Natural killer cell (primary cell): ENCODE measurements at regions not wholly inside any gene's neighbourhood (a gene's known extent, or its start where the extent isn't known, plus 50 kb on each side); places are given as distances from the start of the nearest gene placed in this dataset.
A peak's percentile ranks its signal among the peaks of the same experiment; 100 is the strongest.

Experiments used
- ATAC-seq, 3 donors: fragments of 150-1000 bp in 2 of 3; fragments of 200-7000 bp in 1 of 3; cut with Tn5 transposase; 1 replicate in 1 of 3; 2 replicates in 2 of 3; pipeline ENCODE4 v1.10.0; 2021; ENCODE audit warnings: mild to moderate bottlenecking in 2 of 3, moderate library complexity in 2 of 3
- DNase-seq, 2 donors: peaks; one replicate each; pipeline versions ENCODE4 v3.0.0 to v3.0.0-alpha.2; 2013 to 2021; ENCODE audit warnings: mixed read lengths in 1 of 2
- H3K27ac ChIP-seq: one replicate; pipeline ENCODE4 v1.5.1; 2013; ENCODE audit warnings: mild to moderate bottlenecking, low read length
- H3K27me3 ChIP-seq: one replicate; pipeline ENCODE4 v1.6.1; 2013; ENCODE audit warnings: low read length; ENCODE audit not compliant: control insufficient read depth, insufficient read depth
- H3K36me3 ChIP-seq: one replicate; pipeline ENCODE4 v1.6.1; 2013; ENCODE audit warnings: low read length; ENCODE audit not compliant: control insufficient read depth, insufficient read depth
- H3K4me1 ChIP-seq: one replicate; pipeline ENCODE4 v1.6.1; 2013; ENCODE audit warnings: low read length; ENCODE audit not compliant: control insufficient read depth, insufficient read depth
- H3K4me3 ChIP-seq: one replicate; pipeline ENCODE4 v1.5.1; 2013; ENCODE audit warnings: low read length
- H3K9me3 ChIP-seq: one replicate; pipeline ENCODE4 v1.6.1; 2013; ENCODE audit warnings: low read length; ENCODE audit not compliant: control insufficient read depth, insufficient read depth
- H3K27ac Mint-ChIP-seq, 2 donors: one replicate each; pipeline ENCODE4 v1.8.0; 2022; ENCODE audit warnings: mild to moderate bottlenecking in 2 of 2, mixed read lengths in 2 of 2, moderate library complexity in 1 of 2
- H3K27me3 Mint-ChIP-seq, 2 donors: one replicate each; pipeline ENCODE4 v1.8.0; 2022; ENCODE audit warnings: low read depth in 2 of 2, mixed read lengths in 2 of 2
- H3K36me3 Mint-ChIP-seq: one replicate; pipeline ENCODE4 v1.8.0; 2022; ENCODE audit warnings: mixed read lengths
- H3K4me1 Mint-ChIP-seq, 2 donors: one replicate each; pipeline ENCODE4 v1.8.0; 2022; ENCODE audit warnings: mixed read lengths in 2 of 2
- H3K4me3 Mint-ChIP-seq: one replicate; pipeline ENCODE4 v1.8.0; 2022; ENCODE audit warnings: mild to moderate bottlenecking, moderate library complexity, mixed read lengths
- H3K9me3 Mint-ChIP-seq, 2 donors: one replicate each; pipeline ENCODE4 v1.8.0; 2022; ENCODE audit warnings: mixed read lengths in 2 of 2
- WGBS: methylation state at CpG from one replicate; pipeline ENCODE4 v1.1.7; 2013; ENCODE audit warnings: missing lambda C conversion rate; ENCODE audit not compliant: insufficient coverage; 5-methylcytosine and 5-hydroxymethylcytosine counted together
- intact Hi-C: fragments of 100-400 bp; cut with micrococcal nuclease; formaldehyde crosslinking; loops from one replicate; pipeline ENCODE4 v1.14.2; 2022
- TF ChIP-seq, protein P1 (sequence below): fragments of 200-600 bp; IDR thresholded peaks from one replicate; pipeline ENCODE4 v1.8.0; 2022; ENCODE audit warnings: antibody characterized with exemption

DNA sequence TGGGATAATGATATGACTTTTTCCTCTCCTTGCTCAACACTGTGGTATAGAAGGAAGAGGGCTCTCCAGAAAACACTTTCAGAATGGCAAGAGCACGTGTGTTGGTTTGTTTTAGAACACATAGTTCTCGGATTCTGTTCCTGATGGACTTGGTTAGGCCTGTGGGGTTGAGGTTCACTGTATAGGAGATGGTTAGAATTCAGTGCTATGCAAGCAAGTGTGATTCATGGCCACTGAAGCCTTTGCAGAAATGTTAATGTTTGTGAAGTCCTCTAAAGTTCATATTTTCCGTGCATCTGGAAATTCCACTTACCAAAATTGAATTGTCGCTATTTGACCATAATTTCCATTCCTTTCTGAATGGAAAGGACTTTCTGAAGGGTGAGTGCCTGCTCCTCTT lies 233.2 kb upstream of the DDHD1 start:
- intact Hi-C loops: no loop called here
- TF ChIP-seq, protein P1, sequence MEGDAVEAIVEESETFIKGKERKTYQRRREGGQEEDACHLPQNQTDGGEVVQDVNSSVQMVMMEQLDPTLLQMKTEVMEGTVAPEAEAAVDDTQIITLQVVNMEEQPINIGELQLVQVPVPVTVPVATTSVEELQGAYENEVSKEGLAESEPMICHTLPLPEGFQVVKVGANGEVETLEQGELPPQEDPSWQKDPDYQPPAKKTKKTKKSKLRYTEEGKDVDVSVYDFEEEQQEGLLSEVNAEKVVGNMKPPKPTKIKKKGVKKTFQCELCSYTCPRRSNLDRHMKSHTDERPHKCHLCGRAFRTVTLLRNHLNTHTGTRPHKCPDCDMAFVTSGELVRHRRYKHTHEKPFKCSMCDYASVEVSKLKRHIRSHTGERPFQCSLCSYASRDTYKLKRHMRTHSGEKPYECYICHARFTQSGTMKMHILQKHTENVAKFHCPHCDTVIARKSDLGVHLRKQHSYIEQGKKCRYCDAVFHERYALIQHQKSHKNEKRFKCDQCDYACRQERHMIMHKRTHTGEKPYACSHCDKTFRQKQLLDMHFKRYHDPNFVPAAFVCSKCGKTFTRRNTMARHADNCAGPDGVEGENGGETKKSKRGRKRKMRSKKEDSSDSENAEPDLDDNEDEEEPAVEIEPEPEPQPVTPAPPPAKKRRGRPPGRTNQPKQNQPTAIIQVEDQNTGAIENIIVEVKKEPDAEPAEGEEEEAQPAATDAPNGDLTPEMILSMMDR: no peak
- no peak overlapping the region for H3K27ac Mint-ChIP-seq

DNA sequence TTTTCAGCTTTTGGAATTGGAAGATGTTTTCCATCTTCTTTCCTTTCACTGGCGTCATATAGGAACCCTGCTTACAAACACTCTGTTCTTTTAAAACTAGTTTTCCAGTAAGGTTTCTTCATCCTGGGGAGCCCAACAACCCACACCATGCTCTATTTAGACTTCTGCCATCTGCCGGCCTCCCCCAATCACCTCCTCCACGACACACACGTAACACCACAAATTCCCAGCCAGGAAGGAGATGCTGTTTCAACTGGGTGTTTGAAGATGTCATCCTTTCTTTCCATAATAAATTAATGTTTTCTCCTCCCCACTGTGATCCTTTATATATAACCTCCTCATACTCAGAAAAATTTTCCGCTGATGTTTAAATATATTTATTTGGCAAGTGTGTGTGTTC lies 231.4 kb upstream of the DDHD1 start:
- Histone ChIP-seq H3K27me3 (no peaks in the 10 kb centered on the region), H3K9me3 (no peaks in the 10 kb centered on the region), H3K36me3 (no peaks in the 10 kb centered on the region), H3K27ac (no peak overlapping the region), H3K4me3 (no peak overlapping the region), H3K4me1 (no peaks in the 10 kb centered on the region)
- no peak overlapping the region for H3K4me3 Mint-ChIP-seq
- ATAC-seq: no peak
- no peaks in the 10 kb centered on the region for H3K9me3 Mint-ChIP-seq
- no peaks in the 10 kb centered on the region for H3K36me3 Mint-ChIP-seq
- TF ChIP-seq, protein P1: no peak
- intact Hi-C loops: no loop called here
- H3K4me1 Mint-ChIP-seq: peaks cover 0 to 4% of the 10 kb centered on the region in 2 donors
- no peaks in the 10 kb centered on the region for H3K27me3 Mint-ChIP-seq
- WGBS: 94% methylated on average over 4 of the region's 5 CpGs
- no peak for DNase-seq
- H3K27ac Mint-ChIP-seq: no peak overlapping the region

More for the DNA sequence above, 233.2 kb upstream of the DDHD1 start:
- H3K36me3 ChIP-seq: no peaks in the 10 kb centered on the region
- no peak overlapping the region for H3K4me3 ChIP-seq
- peaks cover 0 to 4% of the 10 kb centered on the region in 2 donors for H3K4me1 Mint-ChIP-seq
- H3K4me3 Mint-ChIP-seq: no peak overlapping the region
- H3K4me1 ChIP-seq: no peaks in the 10 kb centered on the region
- H3K27me3 ChIP-seq: no peaks in the 10 kb centered on the region
- H3K9me3 ChIP-seq: no peaks in the 10 kb centered on the region
- 89% methylated on average over 4 of the region's 4 CpGs for WGBS
- H3K27ac ChIP-seq: no peak overlapping the region
- no peak for DNase-seq
- no peaks in the 10 kb centered on the region for H3K36me3 Mint-ChIP-seq
- no peaks in the 10 kb centered on the region for H3K9me3 Mint-ChIP-seq
- H3K27me3 Mint-ChIP-seq: no peaks in the 10 kb centered on the region
- no peak for ATAC-seq

DNA sequence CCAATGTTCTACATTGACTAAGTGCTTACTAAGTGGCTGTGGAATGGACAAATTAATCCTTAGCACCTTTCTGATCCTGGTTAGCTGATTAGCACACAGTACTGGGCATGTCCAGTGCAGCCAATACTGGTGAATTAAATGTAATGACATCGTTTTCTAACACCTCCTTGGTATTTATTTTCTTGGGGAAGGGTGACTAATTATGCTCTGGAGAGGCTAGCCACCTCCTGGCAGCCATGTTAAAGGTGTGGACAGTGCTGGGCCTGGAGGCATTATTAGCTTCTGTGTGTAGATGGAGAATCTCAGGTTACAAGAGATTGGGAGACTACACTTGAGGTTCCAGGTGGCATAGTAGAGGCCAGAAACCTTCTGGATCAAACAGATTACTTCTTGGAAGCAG lies 230.9 kb upstream of the DDHD1 start:
- TF ChIP-seq, protein P1: no peak
- H3K4me3 ChIP-seq: no peak overlapping the region
- Mint-ChIP-seq H3K4me1 (peaks cover 0 to 4% of the 10 kb centered on the region in 2 donors), H3K27me3 (no peaks in the 10 kb centered on the region), H3K27ac (no peak overlapping the region), H3K36me3 (no peaks in the 10 kb centered on the region), H3K9me3 (no peaks in the 10 kb centered on the region), H3K4me3 (no peak overlapping the region)
- no peaks in the 10 kb centered on the region for H3K9me3 ChIP-seq
- WGBS: 67% methylated on average over 1 of the region's 1 CpG
- DNase-seq (no peak), ATAC-seq (no peak)
- no peak overlapping the region for H3K27ac ChIP-seq
- H3K36me3 ChIP-seq: no peaks in the 10 kb centered on the region
- H3K27me3 ChIP-seq: no peaks in the 10 kb centered on the region
- H3K4me1 ChIP-seq: no peaks in the 10 kb centered on the region
- intact Hi-C loops: no loop called here

DNA sequence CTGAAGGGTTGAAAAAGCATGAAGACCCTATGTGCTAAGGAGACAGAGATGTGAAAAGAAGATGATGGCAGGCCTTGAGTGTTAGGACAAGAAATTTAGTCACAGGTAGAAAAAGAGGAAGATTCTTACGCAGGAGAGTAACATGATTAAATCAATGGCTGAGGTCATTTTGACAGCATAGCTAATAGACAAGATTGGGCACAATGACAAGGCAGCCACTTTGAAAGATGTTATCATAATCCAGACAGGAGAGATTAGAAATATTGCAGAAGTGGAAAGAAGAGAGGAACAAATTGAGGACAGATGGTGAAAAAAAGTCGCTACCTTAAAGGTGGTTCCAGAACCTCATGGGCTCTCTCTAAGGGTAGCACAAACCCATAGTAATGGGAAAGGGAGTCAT lies 228.8 kb upstream of the DDHD1 start:
- Histone ChIP-seq H3K36me3 (no peaks in the 10 kb centered on the region), H3K9me3 (no peaks in the 10 kb centered on the region), H3K27me3 (no peaks in the 10 kb centered on the region), H3K27ac (no peak overlapping the region), H3K4me1 (no peaks in the 10 kb centered on the region), H3K4me3 (no peak overlapping the region)
- Mint-ChIP-seq H3K36me3 (no peaks in the 10 kb centered on the region), H3K4me3 (no peak overlapping the region), H3K4me1 (peaks cover 0 to 4% of the 10 kb centered on the region in 2 donors), H3K27ac (no peak overlapping the region), H3K9me3 (no peaks in the 10 kb centered on the region), H3K27me3 (no peaks in the 10 kb centered on the region)
- WGBS: 92% methylated on average over 2 of the region's 2 CpGs
- no peak for DNase-seq
- intact Hi-C loops: no loop called here
- TF ChIP-seq, protein P1: no peak
- peak in 1 of 3 donors; percentile 72 for ATAC-seq
